ENCODE measurements at regions not wholly inside any gene's neighbourhood (a gene's known extent, or its start where the extent isn't known, plus 50 kb on each side); places are given as distances from the start of the nearest gene placed in this dataset.

GRCh38 chr10:8889538-8889937 is 835.0 kb downstream of the GATA3 start:
- TF ChIP-seq CTCF (IDR thresholded peaks at IDR 0.05; ENCODE audit: insufficient read depth, low read length) (no peak), GABPA (IDR thresholded peaks at IDR 0.05; ENCODE audit: low read depth) (no peak)
- TF ChIP-seq, protein P1, sequence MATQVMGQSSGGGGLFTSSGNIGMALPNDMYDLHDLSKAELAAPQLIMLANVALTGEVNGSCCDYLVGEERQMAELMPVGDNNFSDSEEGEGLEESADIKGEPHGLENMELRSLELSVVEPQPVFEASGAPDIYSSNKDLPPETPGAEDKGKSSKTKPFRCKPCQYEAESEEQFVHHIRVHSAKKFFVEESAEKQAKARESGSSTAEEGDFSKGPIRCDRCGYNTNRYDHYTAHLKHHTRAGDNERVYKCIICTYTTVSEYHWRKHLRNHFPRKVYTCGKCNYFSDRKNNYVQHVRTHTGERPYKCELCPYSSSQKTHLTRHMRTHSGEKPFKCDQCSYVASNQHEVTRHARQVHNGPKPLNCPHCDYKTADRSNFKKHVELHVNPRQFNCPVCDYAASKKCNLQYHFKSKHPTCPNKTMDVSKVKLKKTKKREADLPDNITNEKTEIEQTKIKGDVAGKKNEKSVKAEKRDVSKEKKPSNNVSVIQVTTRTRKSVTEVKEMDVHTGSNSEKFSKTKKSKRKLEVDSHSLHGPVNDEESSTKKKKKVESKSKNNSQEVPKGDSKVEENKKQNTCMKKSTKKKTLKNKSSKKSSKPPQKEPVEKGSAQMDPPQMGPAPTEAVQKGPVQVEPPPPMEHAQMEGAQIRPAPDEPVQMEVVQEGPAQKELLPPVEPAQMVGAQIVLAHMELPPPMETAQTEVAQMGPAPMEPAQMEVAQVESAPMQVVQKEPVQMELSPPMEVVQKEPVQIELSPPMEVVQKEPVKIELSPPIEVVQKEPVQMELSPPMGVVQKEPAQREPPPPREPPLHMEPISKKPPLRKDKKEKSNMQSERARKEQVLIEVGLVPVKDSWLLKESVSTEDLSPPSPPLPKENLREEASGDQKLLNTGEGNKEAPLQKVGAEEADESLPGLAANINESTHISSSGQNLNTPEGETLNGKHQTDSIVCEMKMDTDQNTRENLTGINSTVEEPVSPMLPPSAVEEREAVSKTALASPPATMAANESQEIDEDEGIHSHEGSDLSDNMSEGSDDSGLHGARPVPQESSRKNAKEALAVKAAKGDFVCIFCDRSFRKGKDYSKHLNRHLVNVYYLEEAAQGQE (IDR thresholded peaks at IDR 0.05; ENCODE audit: insufficient replicate concordance, low read depth) = no peak

All from HL-60 (cell line).